HL-60 (cell line): ENCODE measurements at regions not wholly inside any gene's neighbourhood (a gene's known extent, or its start where the extent isn't known, plus 50 kb on each side); places are given as distances from the start of the nearest gene placed in this dataset.

ENCODE experiments used
- DNase-seq, 2 experiments: peaks; one replicate each; pipeline ENCODE4 v3.0.0-alpha.2; 2010 to 2020; ENCODE audit warnings: low read depth in 1 of 2, low spot score in 1 of 2
- H3K27ac ChIP-seq: fragments of 250-450 bp; sonication (Bioruptor Pico); replicated peaks from 2 replicates; pipeline ENCODE4 v1.5.1; 2020; ENCODE audit warnings: mild to moderate bottlenecking, moderate library complexity
- H3K27me3 ChIP-seq: fragments of 250-450 bp; sonication (Bioruptor Pico); 2 replicates; pipeline ENCODE4 v1.5.1; 2021; ENCODE audit warnings: mild to moderate bottlenecking, moderate library complexity; ENCODE audit not compliant: insufficient read depth, poor library complexity, severe bottlenecking
- H3K4me3 ChIP-seq: replicated peaks from 2 replicates; pipeline ENCODE4 v1.5.1; 2011; ENCODE audit warnings: mild to moderate bottlenecking, control low read depth, low read length; ENCODE audit not compliant: insufficient read depth
- CTCF ChIP-seq: IDR thresholded peaks from one replicate; pipeline ENCODE4 v1.5.1; 2011; ENCODE audit warnings: low read length, control low read depth, inconsistent platforms; ENCODE audit not compliant: insufficient read depth
- GABPA ChIP-seq: IDR thresholded peaks from 2 replicates; pipeline ENCODE4 v1.6.1; 2012; ENCODE audit warnings: low read depth
- POLR2AphosphoS5 ChIP-seq: IDR thresholded peaks from 2 replicates; pipeline ENCODE4 v1.6.1; 2012; ENCODE audit warnings: low read depth
- REST ChIP-seq: IDR thresholded peaks from 2 replicates; pipeline ENCODE4 v1.6.1; 2012; ENCODE audit warnings: low read depth; ENCODE audit not compliant: insufficient replicate concordance
- SPI1 ChIP-seq: IDR thresholded peaks from 2 replicates; pipeline ENCODE4 v1.6.1; 2012; ENCODE audit warnings: low read depth, mild to moderate bottlenecking, borderline replicate concordance

GRCh38 chr10:2659660-2660209 is 407.6 kb upstream of the PFKP start:
- H3K27me3 ChIP-seq, result no peaks in the 10 kb centered on the region
- no peak overlapping the region for H3K27ac ChIP-seq
- no peak overlapping the region for H3K4me3 ChIP-seq
- DNase-seq, result no peak
- TF ChIP-seq REST, result no peak
- TF ChIP-seq POLR2AphosphoS5, result no peak
- no peak for TF ChIP-seq GABPA
- TF ChIP-seq CTCF, result no peak
- no peak for TF ChIP-seq SPI1

GRCh38 chr10:2658780-2659179 is 408.6 kb upstream of the PFKP start:
- DNase-seq, result no peak
- Histone ChIP-seq H3K27me3 (no peaks in the 10 kb centered on the region), H3K4me3 (no peak overlapping the region), H3K27ac (no peak overlapping the region)
- TF ChIP-seq CTCF (no peak), GABPA (no peak), REST (no peak), POLR2AphosphoS5 (no peak), SPI1 (no peak)

GRCh38 chr10:2650328-2650727 is 417.0 kb upstream of the PFKP start:
- no peak for DNase-seq
- Histone ChIP-seq H3K27me3 (no peaks in the 10 kb centered on the region), H3K27ac (no peak overlapping the region), H3K4me3 (no peak overlapping the region)
- no peak for TF ChIP-seq REST
- no peak for TF ChIP-seq CTCF
- no peak for TF ChIP-seq GABPA
- TF ChIP-seq POLR2AphosphoS5, result no peak
- no peak for TF ChIP-seq SPI1
